H1 (cell line): ENCODE measurements at regions not wholly inside any gene's neighbourhood (a gene's known extent, or its start where the extent isn't known, plus 50 kb on each side); places are given as distances from the start of the nearest gene placed in this dataset.

Source experiments
- NANOG ChIP-seq: IDR thresholded peaks from 2 replicates; pipeline ENCODE4 v1.6.1; 2011; ENCODE audit warnings: low read length, low read depth, mild to moderate bottlenecking, inconsistent platforms; ENCODE audit not compliant: insufficient read depth, poor library complexity, severe bottlenecking
- TAF1 ChIP-seq: IDR thresholded peaks from 2 replicates; pipeline ENCODE4 v1.6.1; 2011; ENCODE audit warnings: mild to moderate bottlenecking, low read depth, low read length

- no peak for TF ChIP-seq NANOG
- no peak for TF ChIP-seq TAF1
These were observed 174.9 kb downstream of the ARHGAP12 start (continued) for GRCh38 chr10:31753681-31754080.
